ENCODE measurements at regions not wholly inside any gene's neighbourhood (a gene's known extent, or its start where the extent isn't known, plus 50 kb on each side); places are given as distances from the start of the nearest gene placed in this dataset.

- Histone ChIP-seq H3K4me2 (no peak overlapping the region), H3K36me3 (replicated peaks; ENCODE audit: insufficient read depth, low read depth) (no peaks in the 10 kb centered on the region), H2AFZ (no peak overlapping the region), H3K9me3 (ENCODE audit: low read depth) (no peaks in the 10 kb centered on the region), H4K20me1 (ENCODE audit: insufficient read depth, poor library complexity, severe bottlenecking) (no peaks in the 10 kb centered on the region), H3K79me2 (no peaks in the 10 kb centered on the region), H3K9me2 (replicated peaks; ENCODE audit: insufficient read depth) (no peaks in the 10 kb centered on the region), H3K27ac (no peak overlapping the region), H3K27me3 (no peaks in the 10 kb centered on the region), H3K4me3 (no peak overlapping the region), H3K4me1 (ENCODE audit: insufficient read depth) (no peaks in the 10 kb centered on the region)
- 96% methylated on average over 28 of the region's 40 CpGs for WGBS (ENCODE audit: low lambda C conversion rate, missing lambda C conversion rate)
- no peak for DNase-seq (ENCODE audit: low spot score)
- no peak for TF ChIP-seq CTCF (IDR thresholded peaks at IDR 0.05; ENCODE audit: poor library complexity)
- no peak for TF ChIP-seq EZH2 (IDR thresholded peaks at IDR 0.05; ENCODE audit: borderline replicate concordance)
- no peak for TF ChIP-seq EZH2phosphoT487 (IDR thresholded peaks at IDR 0.05; ENCODE audit: low read depth, severe bottlenecking, unreplicated experiment)
These were observed 130.7 kb downstream of the DLL1 start for GRCh38 chr6:170160031-170160627.

- no peak overlapping the region for H3K4me3 ChIP-seq
- no peak overlapping the region for H3K27ac ChIP-seq
- H2AFZ ChIP-seq: no peak overlapping the region
- DNase-seq (ENCODE audit: low spot score): no peak
- H3K9me2 ChIP-seq (replicated peaks; ENCODE audit: insufficient read depth): no peaks in the 10 kb centered on the region
- no peaks in the 10 kb centered on the region for H3K27me3 ChIP-seq
- no peaks in the 10 kb centered on the region for H3K79me2 ChIP-seq
- no peaks in the 10 kb centered on the region for H3K36me3 ChIP-seq (replicated peaks; ENCODE audit: insufficient read depth, low read depth)
- 94% methylated on average over 52 of the region's 53 CpGs for WGBS (ENCODE audit: low lambda C conversion rate, missing lambda C conversion rate)
- no peaks in the 10 kb centered on the region for H4K20me1 ChIP-seq (ENCODE audit: insufficient read depth, poor library complexity, severe bottlenecking)
- TF ChIP-seq CTCF (IDR thresholded peaks at IDR 0.05; ENCODE audit: poor library complexity) (no peak), EZH2 (IDR thresholded peaks at IDR 0.05; ENCODE audit: borderline replicate concordance) (no peak), EZH2phosphoT487 (IDR thresholded peaks at IDR 0.05; ENCODE audit: low read depth, severe bottlenecking, unreplicated experiment) (no peak)
- H3K4me2 ChIP-seq: no peak overlapping the region
- H3K4me1 ChIP-seq (ENCODE audit: insufficient read depth): no peaks in the 10 kb centered on the region
- no peaks in the 10 kb centered on the region for H3K9me3 ChIP-seq (ENCODE audit: low read depth)
These were observed 131.6 kb downstream of the DLL1 start for GRCh38 chr6:170159022-170159965.

- no peaks in the 10 kb centered on the region for H3K4me1 ChIP-seq (ENCODE audit: insufficient read depth)
- H4K20me1 ChIP-seq (ENCODE audit: insufficient read depth, poor library complexity, severe bottlenecking): no peaks in the 10 kb centered on the region
- no peak overlapping the region for H3K4me3 ChIP-seq
- 88% methylated on average over 27 of the region's 29 CpGs for WGBS (ENCODE audit: low lambda C conversion rate, missing lambda C conversion rate)
- no peak overlapping the region for H3K4me2 ChIP-seq
- H3K9me3 ChIP-seq (ENCODE audit: low read depth): no peaks in the 10 kb centered on the region
- TF ChIP-seq EZH2phosphoT487 (IDR thresholded peaks at IDR 0.05; ENCODE audit: low read depth, severe bottlenecking, unreplicated experiment) (no peak), CTCF (IDR thresholded peaks at IDR 0.05; ENCODE audit: poor library complexity) (no peak), EZH2 (IDR thresholded peaks at IDR 0.05; ENCODE audit: borderline replicate concordance) (no peak)
- no peaks in the 10 kb centered on the region for H3K36me3 ChIP-seq (replicated peaks; ENCODE audit: insufficient read depth, low read depth)
- H3K79me2 ChIP-seq: no peaks in the 10 kb centered on the region
- H3K27me3 ChIP-seq: no peaks in the 10 kb centered on the region
- no peak for DNase-seq (ENCODE audit: low spot score)
- no peak overlapping the region for H2AFZ ChIP-seq
- H3K9me2 ChIP-seq (replicated peaks; ENCODE audit: insufficient read depth): no peaks in the 10 kb centered on the region
- H3K27ac ChIP-seq: no peak overlapping the region
These were observed 132.4 kb downstream of the DLL1 start for GRCh38 chr6:170158296-170159021.
